LHCN-M2 (cell line): ENCODE measurements at regions not wholly inside any gene's neighbourhood (a gene's known extent, or its start where the extent isn't known, plus 50 kb on each side); places are given as distances from the start of the nearest gene placed in this dataset.

Experiments
- DNase-seq: peaks from one replicate; pipeline ENCODE4 v3.0.0-alpha.2; 2012; ENCODE audit warnings: low read depth

GRCh38 chr10:110396284-110396651 is 91.5 kb upstream of the SMNDC1 start:
- DNase-seq = no peak

- DNase-seq = no peak
These were observed 93.1 kb upstream of the SMNDC1 start for GRCh38 chr10:110397856-110398255.

DNA sequence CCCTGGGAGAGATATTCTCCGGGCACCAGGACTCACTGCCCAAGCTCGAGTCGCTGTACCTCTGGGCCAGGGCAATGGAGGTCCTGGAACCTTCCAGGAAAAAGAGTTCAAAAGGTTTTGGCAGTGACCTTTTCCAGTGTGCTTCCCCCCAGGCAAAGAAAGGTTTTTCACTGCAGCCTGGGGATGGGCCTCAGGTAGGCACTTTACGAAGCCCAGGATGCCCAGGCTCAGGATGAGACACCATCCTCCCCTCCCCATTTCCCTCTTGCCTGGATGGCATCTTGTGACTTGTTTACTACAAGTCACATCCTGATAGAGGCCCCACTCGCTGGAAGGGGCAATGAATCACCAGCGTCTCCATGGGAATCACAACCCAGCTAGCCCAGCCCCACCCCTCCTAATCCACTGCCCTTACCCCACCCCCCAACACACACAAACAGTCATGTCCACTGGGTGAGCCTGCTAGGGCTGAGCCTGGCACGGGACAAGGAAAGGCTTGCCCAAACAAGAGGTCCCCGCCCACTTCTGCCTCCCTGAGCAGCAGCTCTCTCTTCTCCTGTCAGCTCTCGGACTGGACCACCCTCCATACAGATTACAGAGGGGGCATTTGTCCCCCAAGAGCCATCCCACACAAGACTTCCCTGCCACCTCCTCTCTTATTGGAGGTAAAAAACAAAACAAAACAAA is 93.8 kb upstream of the SMNDC1 start:
- peak; percentile 99 for DNase-seq

DNA sequence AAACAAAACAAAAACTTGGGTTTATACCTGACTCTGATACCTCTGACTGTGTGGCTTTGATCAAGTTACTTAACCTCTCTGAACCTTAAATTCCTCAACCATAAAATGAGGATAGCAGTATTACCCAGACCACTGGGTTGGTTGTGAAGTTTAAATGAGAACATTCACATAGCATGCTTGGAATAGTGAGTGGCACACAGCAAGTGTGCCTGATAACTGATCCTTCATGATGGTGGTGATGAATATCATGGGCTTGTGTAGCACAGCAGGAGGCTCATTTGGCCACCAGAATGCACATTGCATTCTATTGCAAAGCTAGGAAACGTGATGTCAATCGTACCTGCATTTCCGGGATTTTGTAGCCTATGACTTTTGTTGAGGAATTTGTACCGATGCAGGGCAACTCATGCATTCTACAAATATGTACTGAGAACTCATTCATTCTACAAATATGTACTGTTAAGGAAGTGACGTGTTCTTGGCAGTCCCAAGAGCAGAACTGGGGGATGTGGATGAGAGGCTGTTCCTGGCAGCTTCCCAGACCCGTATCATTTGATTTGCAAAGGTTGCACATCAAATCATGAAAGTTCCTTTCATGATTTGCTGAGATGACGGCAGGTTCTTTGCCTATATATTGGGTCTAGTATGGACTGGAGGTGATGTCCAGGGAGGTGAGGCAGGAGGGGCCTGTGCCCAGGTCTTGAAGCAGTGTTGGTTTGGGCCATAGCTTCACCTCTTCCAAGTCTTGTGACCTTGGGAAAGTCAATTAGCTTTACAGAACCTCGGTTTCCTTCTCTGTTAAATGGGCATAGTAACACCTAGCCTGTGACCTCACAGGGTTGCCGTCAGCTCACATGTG is 94.6 kb upstream of the SMNDC1 start:
- peak; percentile 97 for DNase-seq

DNA sequence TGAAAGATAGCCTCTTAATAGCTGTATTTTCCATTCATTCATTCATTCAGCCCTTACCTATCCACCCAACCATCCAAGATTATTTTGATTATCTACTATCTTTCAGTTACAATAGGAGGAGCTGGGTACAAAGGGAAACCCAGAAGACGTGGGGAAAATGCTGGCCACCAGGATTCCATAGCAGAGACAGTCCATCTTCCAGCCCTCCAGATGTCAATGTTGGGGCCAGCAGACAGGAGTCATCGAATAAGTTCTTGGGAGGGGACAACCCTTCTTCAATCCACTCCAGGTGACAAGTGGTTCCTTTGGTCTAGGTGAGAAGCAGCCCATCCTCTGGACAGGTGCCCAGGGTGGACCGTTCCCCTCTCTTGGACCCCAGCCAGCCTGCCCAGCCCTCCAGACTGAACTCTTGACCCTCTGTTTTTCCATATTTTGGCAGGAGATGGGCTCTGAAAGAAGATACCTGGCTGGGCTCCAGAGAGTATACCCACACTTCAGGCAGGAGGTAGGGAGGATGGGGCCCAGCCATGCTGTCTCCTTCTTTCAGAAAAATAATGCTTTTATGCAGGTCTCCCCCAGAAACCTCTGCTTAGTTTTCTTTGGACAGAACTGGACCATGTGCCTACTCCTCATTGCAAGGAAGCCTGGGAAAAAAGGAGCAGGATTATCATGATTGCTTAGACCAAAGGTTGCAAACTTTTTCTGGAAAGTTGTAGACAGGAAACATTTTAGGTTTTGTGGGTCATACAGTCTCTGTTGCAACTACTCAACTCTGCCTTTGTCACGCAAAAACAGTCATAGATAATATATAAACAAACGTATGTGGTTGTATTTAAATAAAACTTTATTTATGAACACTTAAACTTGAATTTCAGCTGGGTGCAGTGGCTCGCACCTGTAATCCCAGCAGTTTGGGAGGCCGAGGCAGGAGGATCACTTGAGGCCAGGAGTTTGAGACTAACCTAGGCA is 95.5 kb upstream of the SMNDC1 start:
- no peak for DNase-seq

GRCh38 chr10:110401401-110402076 is 96.2 kb upstream of the DUSP5 start:
- DNase-seq = no peak

DNA sequence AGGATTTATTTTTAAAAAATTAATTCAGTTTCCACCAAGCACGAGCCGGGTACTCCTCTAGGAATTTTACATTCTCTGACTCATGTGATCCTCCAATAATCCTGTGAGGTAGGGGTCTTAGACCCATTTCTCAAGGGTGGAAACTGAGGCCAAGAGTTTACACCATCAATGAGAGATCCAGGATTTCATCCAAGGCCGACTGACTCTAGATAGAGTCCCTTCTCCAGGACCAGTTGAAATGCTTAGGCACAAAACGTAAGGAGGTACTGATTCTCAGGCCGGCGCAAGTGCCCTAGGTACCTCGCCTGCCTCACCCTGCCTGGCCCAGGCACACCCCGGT is 95.7 kb upstream of the DUSP5 start:
- DNase-seq = no peak

- DNase-seq = no peak
These were observed 94.1 kb upstream of the DUSP5 start for GRCh38 chr10:110403593-110403992.

- DNase-seq = peak; percentile 68
These were observed 93.3 kb upstream of the DUSP5 start for GRCh38 chr10:110404413-110404812.

- no peak for DNase-seq
These were observed 92.9 kb upstream of the DUSP5 start for GRCh38 chr10:110404825-110405224.

DNA sequence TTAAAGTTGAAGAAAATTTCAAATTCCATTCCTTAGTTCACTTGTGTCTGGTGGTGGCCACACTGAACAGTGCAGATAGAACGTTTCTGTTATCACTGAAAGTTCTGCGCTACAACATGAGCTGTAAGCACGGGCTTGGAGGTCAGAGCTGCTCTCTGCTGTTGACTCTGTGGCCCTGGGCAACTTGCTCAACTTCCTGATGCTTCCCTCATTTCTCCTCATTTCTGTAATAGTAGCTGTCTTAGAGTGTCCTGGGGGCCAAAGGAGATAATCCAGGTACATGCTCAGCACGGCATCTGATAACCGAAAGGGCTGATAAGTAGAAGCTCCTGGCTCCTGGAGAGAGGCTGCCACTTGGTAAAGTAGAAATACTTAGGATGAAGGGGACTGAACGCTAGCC is 92.3 kb upstream of the DUSP5 start:
- no peak for DNase-seq

DNA sequence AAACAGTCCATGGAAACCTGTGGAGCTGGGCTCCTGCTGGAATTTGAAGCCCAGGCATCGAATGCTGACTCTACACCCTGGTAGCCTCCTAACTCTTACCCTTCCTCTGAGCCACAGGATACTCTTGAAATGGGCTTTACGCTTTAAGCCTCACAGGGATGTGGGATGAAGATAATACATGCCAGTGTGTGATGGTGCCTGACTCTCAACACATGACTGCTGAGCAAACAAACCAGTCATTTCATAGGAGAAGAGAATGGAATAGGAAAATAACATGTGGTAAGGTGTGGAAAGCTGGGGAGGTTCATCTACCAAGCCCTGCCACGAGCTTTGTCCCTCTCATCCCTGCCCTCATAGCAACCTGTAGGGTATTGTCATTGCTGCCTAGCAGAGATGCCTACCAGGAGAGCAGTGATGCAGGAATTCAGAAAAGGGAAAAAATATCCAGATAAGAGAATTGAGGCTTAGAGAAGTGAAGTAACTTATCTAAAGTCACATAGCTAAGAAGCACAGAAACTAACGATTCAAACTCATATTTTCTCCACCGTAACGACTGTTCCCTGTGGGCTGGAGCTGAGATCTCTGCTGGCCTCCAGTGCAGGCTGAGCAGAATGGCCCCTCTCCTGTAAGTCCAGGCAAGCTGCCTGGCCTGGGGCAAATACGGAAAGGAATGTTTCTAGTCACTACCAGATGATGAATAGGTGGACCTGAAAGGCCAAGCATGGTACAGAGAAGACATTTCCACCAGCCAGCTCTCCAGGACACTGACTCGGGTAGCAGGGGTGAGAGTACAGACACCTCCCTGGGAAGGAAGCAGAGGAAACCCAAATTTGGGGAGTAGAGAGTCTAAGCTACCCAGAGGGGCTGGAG is 90.2 kb upstream of the DUSP5 start:
- no peak for DNase-seq

- DNase-seq = peak; percentile 66
These were observed 89.4 kb upstream of the DUSP5 start for GRCh38 chr10:110408203-110408871.

DNA sequence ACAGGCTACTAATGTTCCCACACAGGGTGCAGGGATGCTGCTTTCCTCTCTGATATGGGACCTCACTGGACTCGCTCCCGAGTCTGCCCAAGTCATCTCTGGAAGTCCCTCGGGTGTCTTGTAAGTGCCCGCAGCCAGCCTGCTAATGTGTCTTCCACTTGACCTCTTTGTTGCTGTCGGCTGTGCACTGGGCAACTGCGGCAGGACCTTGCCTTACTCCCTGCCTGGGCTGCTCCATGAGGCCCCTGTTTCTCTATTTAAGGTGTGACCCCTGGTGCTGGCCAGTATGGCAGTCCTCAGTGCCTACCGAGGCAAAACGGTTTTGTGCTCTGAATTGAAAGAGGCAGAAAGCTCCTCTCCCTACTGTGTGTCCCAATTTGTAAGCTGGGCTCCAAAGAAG is 88.8 kb upstream of the DUSP5 start:
- no peak for DNase-seq

GRCh38 chr10:110409488-110409887 is 88.2 kb upstream of the DUSP5 start:
- no peak for DNase-seq

DNA sequence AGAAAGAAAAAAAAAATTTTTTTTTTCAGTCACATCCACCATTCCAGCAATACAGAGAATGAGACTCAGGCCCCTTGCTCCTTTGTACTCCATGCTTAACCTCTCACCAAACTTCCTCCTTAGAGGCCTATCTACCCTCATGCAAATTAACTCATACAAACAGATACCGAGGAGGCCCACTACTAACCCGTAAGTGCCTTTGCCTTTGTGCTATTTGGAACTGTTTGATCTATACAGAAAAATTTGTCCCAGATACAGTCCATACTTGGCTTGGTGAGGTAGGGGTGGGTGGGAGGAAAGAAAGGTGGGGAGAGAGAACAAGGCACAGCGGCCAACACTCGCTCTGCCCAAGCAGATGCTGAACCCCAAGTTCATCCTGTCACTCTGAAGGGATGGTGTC is 87.8 kb upstream of the DUSP5 start:
- DNase-seq = no peak

DNA sequence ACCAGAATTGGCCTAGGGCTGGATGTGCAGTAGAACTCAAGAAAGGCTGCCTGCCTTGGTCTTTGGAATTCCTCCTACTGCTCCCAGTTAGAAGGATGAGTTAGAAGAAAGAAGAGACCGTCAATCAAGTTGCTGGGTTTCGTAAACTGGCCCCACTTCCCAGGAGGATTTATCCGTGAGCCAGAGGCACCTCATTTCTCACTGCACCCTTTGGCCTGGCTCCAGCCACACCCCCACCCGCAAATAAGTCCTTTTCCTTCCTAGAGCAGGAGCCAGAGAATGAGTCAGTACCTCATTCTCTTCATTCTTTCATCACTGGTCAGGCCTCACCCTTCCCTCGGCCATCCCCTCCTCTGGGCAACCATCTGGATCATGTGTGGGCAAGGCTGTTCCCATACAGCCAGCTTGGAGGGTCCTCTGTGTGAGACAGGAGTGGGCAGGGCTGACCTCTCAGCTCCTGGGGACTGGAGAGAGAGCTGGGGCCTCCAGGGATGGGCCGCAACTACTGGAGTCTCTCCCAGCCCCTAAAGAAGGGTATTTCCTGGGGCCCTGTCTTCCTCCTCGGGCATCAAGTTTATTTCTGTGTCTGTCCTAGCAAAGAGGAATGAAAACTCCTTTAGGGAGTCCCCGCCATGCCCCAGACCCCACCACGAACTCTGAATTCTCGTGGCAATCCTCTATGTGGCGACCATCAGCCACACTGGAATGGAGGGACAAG is 87.2 kb upstream of the DUSP5 start:
- DNase-seq = peak; percentile 98

GRCh38 chr10:110411047-110411410 is 86.7 kb upstream of the DUSP5 start:
- peak; percentile 43 for DNase-seq

GRCh38 chr10:110413049-110413783 is 84.5 kb upstream of the DUSP5 start:
- no peak for DNase-seq
